Trophoblast cell (in vitro differentiated cells and primary cell): ENCODE measurements at regions not wholly inside any gene's neighbourhood (a gene's known extent, or its start where the extent isn't known, plus 50 kb on each side); places are given as distances from the start of the nearest gene placed in this dataset.

Experiments used
- DNase-seq, 2 donors: peaks; one replicate each; pipeline ENCODE4 v3.0.0-alpha.2; 2016
- H2AFZ ChIP-seq: 2 replicates; pipeline ENCODE4 v1.6.1; 2013; ENCODE audit warnings: low read length, moderate library complexity, mild to moderate bottlenecking; ENCODE audit not compliant: insufficient read depth, poor library complexity
- H2AK5ac ChIP-seq: 2 replicates; pipeline ENCODE4 v1.6.1; 2013; ENCODE audit warnings: mild to moderate bottlenecking, low read length
- H2BK120ac ChIP-seq: 2 replicates; pipeline ENCODE4 v1.6.1; 2013; ENCODE audit warnings: low read length, mild to moderate bottlenecking, moderate library complexity; ENCODE audit not compliant: insufficient read depth, poor library complexity
- H2BK12ac ChIP-seq: 2 replicates; pipeline ENCODE4 v1.6.1; 2013; ENCODE audit warnings: mild to moderate bottlenecking, low read length, moderate library complexity
- H2BK5ac ChIP-seq: 2 replicates; pipeline ENCODE4 v1.6.1; 2013; ENCODE audit warnings: low read length, low read depth, moderate library complexity, mild to moderate bottlenecking; ENCODE audit not compliant: poor library complexity
- H3K14ac ChIP-seq: 2 replicates; pipeline ENCODE4 v1.6.1; 2013; ENCODE audit warnings: mild to moderate bottlenecking, low read length
- H3K18ac ChIP-seq: 2 replicates; pipeline ENCODE4 v1.6.1; 2013; ENCODE audit warnings: mild to moderate bottlenecking, low read length
- H3K23ac ChIP-seq: 2 replicates; pipeline ENCODE4 v1.6.1; 2013; ENCODE audit warnings: low read length
- H3K27ac ChIP-seq: 2 replicates; pipeline ENCODE4 v1.5.1; 2013; ENCODE audit warnings: low read depth, mild to moderate bottlenecking, inconsistent platforms, low read length, moderate library complexity
- H3K27me3 ChIP-seq: 2 replicates; pipeline ENCODE4 v1.6.1; 2013; ENCODE audit warnings: inconsistent platforms, mild to moderate bottlenecking, low read length, moderate library complexity; ENCODE audit not compliant: insufficient read depth
- H3K36me3 ChIP-seq, 2 experiments: 1 replicate in 1 of 2; 2 replicates in 1 of 2; pipeline ENCODE4 v1.6.1; 2013; ENCODE audit warnings: low read length in 2 of 2, mild to moderate bottlenecking in 2 of 2, moderate library complexity in 1 of 2; ENCODE audit not compliant: insufficient read depth in 2 of 2, control insufficient read depth in 1 of 2
- H3K4ac ChIP-seq: 2 replicates; pipeline ENCODE4 v1.6.1; 2013; ENCODE audit warnings: low read depth, mild to moderate bottlenecking, low read length, moderate library complexity
- H3K4me1 ChIP-seq, 2 experiments: 1 replicate in 1 of 2; 2 replicates in 1 of 2; pipeline ENCODE4 v1.6.1; 2013; ENCODE audit warnings: low read length in 2 of 2, mild to moderate bottlenecking in 2 of 2, moderate library complexity in 1 of 2; ENCODE audit not compliant: insufficient read depth in 2 of 2, control insufficient read depth in 1 of 2
- H3K4me2 ChIP-seq: 2 replicates; pipeline ENCODE4 v1.6.1; 2013; ENCODE audit warnings: inconsistent platforms, mild to moderate bottlenecking, low read length, moderate library complexity
- H3K4me3 ChIP-seq: 2 replicates; pipeline ENCODE4 v1.5.1; 2013; ENCODE audit warnings: mild to moderate bottlenecking, low read depth, low read length, inconsistent platforms
- H3K79me1 ChIP-seq: one replicate; pipeline ENCODE4 v1.6.1; 2013; ENCODE audit warnings: low read length
- H3K79me2 ChIP-seq: 2 replicates; pipeline ENCODE4 v1.6.1; 2013; ENCODE audit warnings: low read length, mild to moderate bottlenecking; ENCODE audit not compliant: control insufficient read depth, insufficient read depth, poor library complexity
- H3K9ac ChIP-seq: 2 replicates; pipeline ENCODE4 v1.6.1; 2013; ENCODE audit warnings: mild to moderate bottlenecking, low read length
- H3K9me3 ChIP-seq: 2 replicates; pipeline ENCODE4 v1.6.1; 2013; ENCODE audit warnings: low read depth, mild to moderate bottlenecking, control low read depth, inconsistent platforms, low read length; ENCODE audit not compliant: insufficient read depth
- H4K12ac ChIP-seq: 2 replicates; pipeline ENCODE4 v1.6.1; 2013; ENCODE audit warnings: low read depth, mild to moderate bottlenecking, low read length, moderate library complexity
- H4K8ac ChIP-seq: 2 replicates; pipeline ENCODE4 v1.6.1; 2013; ENCODE audit warnings: low read depth, mild to moderate bottlenecking, low read length, moderate library complexity
- H4K91ac ChIP-seq: one replicate; pipeline ENCODE4 v1.6.1; 2013; ENCODE audit warnings: low read depth, mild to moderate bottlenecking, low read length, moderate library complexity
- WGBS: extraction: QIAGEN DNeasy Blood & Tissue Kit; methylation state at CpG from one replicate; pipeline ENCODE4 v1.1.7; 2013; ENCODE audit warnings: missing lambda C conversion rate; ENCODE audit not compliant: insufficient read length, insufficient coverage; ENCODE audit errors: extremely low coverage; 5-methylcytosine and 5-hydroxymethylcytosine counted together

- Histone ChIP-seq H2AK5ac (no peak overlapping the region), H3K14ac (no peak overlapping the region), H3K4me3 (no peak overlapping the region), H3K27ac (no peak overlapping the region), H3K9me3 (peaks cover 4% of the 10 kb centered on the region), H3K79me2 (no peaks in the 10 kb centered on the region), H3K4me1 (peaks cover 14 to 19% of the 10 kb centered on the region in 2 experiments), H3K4me2 (no peak overlapping the region), H3K9ac (no peak overlapping the region), H3K18ac (no peak overlapping the region), H3K27me3 (no peaks in the 10 kb centered on the region), H4K12ac (no peak overlapping the region), H3K4ac (no peak overlapping the region), H2BK120ac (no peak overlapping the region), H3K23ac (no peak overlapping the region), H4K8ac (no peak overlapping the region), H2BK5ac (no peak overlapping the region), H4K91ac (no peak overlapping the region), H2AFZ (no peak overlapping the region), H2BK12ac (no peak overlapping the region), H3K36me3 (no peaks in the 10 kb centered on the region), H3K79me1 (peaks cover 3% of the 10 kb centered on the region)
- no CpG with 5 or more reads among the region's 20 CpGs for WGBS
- DNase-seq, result no peak
Observed at GRCh38 chr14:99322731-99323599, 51.0 kb upstream of the BCL11B start.

DNA sequence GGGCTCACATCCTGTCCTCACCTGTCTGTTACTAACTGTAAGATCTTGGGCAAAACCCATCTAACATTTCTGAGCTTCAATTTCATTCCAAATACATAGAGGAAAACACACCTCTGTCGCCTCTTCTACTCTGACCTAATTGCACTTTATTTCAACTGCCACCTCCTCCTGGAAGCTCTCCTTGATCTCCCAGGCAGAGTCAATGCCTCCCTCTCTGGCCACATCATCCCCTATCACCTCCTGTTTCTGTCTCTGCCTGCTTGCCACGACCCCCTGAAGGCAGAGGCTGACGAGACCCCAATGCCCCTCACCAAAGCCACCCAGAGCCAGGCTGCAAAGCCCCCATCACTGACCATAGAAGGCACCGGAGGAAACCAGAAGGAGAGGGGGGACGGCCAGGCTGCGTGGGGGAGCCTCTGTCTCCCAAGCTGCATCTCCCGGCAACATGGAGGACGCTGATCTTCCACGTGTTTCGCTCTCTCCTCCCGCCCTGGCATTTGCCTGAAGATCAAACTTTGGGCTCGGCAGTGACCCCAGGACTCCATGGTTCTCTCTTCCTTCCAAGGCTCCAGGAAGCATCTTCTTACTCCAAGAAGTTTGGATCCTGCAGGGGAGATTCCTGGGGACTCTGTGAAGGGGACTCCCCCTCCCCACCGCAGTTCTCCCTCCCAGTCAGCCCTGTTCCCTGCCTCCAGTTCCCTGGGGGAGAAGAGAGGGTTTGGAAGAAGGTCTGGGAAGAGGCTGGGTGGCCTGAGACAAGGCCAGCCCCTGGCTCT, 50.1 kb upstream of the BCL11B start:
- Histone ChIP-seq H3K18ac (no peak overlapping the region), H4K91ac (no peak overlapping the region), H3K14ac (no peak overlapping the region), H4K8ac (no peak overlapping the region), H2BK120ac (no peak overlapping the region), H3K9ac (no peak overlapping the region), H3K9me3 (peaks cover 4% of the 10 kb centered on the region), H3K79me1 (no peaks in the 10 kb centered on the region), H3K4me1 (peaks cover 6 to 12% of the 10 kb centered on the region in 2 experiments), H3K27me3 (no peaks in the 10 kb centered on the region), H3K23ac (no peak overlapping the region), H2BK5ac (no peak overlapping the region), H3K79me2 (no peaks in the 10 kb centered on the region), H2AFZ (no peak overlapping the region), H4K12ac (no peak overlapping the region), H3K4me3 (no peak overlapping the region), H3K36me3 (no peaks in the 10 kb centered on the region), H3K4ac (no peak overlapping the region), H2BK12ac (no peak overlapping the region), H3K27ac (no peak overlapping the region), H3K4me2 (no peak overlapping the region), H2AK5ac (no peak overlapping the region)
- no peak for DNase-seq
- no CpG with 5 or more reads among the region's 13 CpGs for WGBS
